ENCODE measurements at regions not wholly inside any gene's neighbourhood (a gene's known extent, or its start where the extent isn't known, plus 50 kb on each side); places are given as distances from the start of the nearest gene placed in this dataset.

- DNase-seq (ENCODE audit: insufficient read length, low spot score) (no peak), FAIRE-seq (no peak)
- no peak for TF ChIP-seq CTCF (IDR thresholded peaks at IDR 0.05; ENCODE audit: insufficient read depth, missing control alignments)
Measured at GRCh38 chr11:131235328-131236298, 134.8 kb upstream of the NTM start.

- DNase-seq (ENCODE audit: insufficient read length, low spot score) (no peak), FAIRE-seq (no peak)
- no peak for TF ChIP-seq CTCF (IDR thresholded peaks at IDR 0.05; ENCODE audit: insufficient read depth, missing control alignments)
Measured at GRCh38 chr11:131240421-131240820, 130.0 kb upstream of the NTM start.

- no peak for TF ChIP-seq CTCF (IDR thresholded peaks at IDR 0.05; ENCODE audit: insufficient read depth, missing control alignments)
- no peak for FAIRE-seq
- no peak for DNase-seq (ENCODE audit: insufficient read length, low spot score)
Measured at GRCh38 chr11:131242476-131243000, 127.9 kb upstream of the NTM start.

GRCh38 chr11:131246156-131246555, 124.3 kb upstream of the NTM start:
- DNase-seq (ENCODE audit: insufficient read length, low spot score) (no peak), FAIRE-seq (no peak)
- TF ChIP-seq CTCF (IDR thresholded peaks at IDR 0.05; ENCODE audit: insufficient read depth, missing control alignments): no peak

GRCh38 chr11:131246663-131247062, 123.8 kb upstream of the NTM start:
- DNase-seq (ENCODE audit: insufficient read length, low spot score): no peak
- FAIRE-seq: no peak
- TF ChIP-seq CTCF (IDR thresholded peaks at IDR 0.05; ENCODE audit: insufficient read depth, missing control alignments): peak; percentile 75

- FAIRE-seq: no peak
Measured at GRCh38 chr11:131248588-131248987, 121.8 kb upstream of the NTM start.

More at GRCh38 chr11:131248588-131248987, 121.8 kb upstream of the NTM start:
- no peak for TF ChIP-seq CTCF (IDR thresholded peaks at IDR 0.05; ENCODE audit: insufficient read depth, missing control alignments)
- no peak for DNase-seq (ENCODE audit: insufficient read length, low spot score)

Measured in D721Med (cell line).